Transverse colon (tissue), 3 donors: ENCODE measurements at regions not wholly inside any gene's neighbourhood (a gene's known extent, or its start where the extent isn't known, plus 50 kb on each side); places are given as distances from the start of the nearest gene placed in this dataset.

ENCODE experiments used
- CTCF ChIP-seq, 5 experiments: fragments of 200-600 bp in 3 of 5; fragments of 450-650 bp in 2 of 5; sonication (generic) in 3 of 5; IDR thresholded peaks; 1 replicate in 2 of 5; 2 replicates in 3 of 5; pipeline ENCODE4 v1.5.1; 2016 to 2017; ENCODE audit warnings: antibody characterized with exemption in 5 of 5, inconsistent platforms in 3 of 5, mild to moderate bottlenecking in 2 of 5, moderate library complexity in 1 of 5
- POLR2A ChIP-seq: fragments of 450-650 bp; IDR thresholded peaks from one replicate; pipeline ENCODE4 v1.6.1; 2016; ENCODE audit warnings: antibody characterized with exemption, mild to moderate bottlenecking, moderate library complexity

- TF ChIP-seq CTCF (IDR thresholded peaks at IDR 0.05) (no peak), POLR2A (no peak)
Measured at GRCh38 chr3:20846832-20847231, 660.8 kb upstream of the SGO1 start.
